ENCODE measurements at regions not wholly inside any gene's neighbourhood (a gene's known extent, or its start where the extent isn't known, plus 50 kb on each side); places are given as distances from the start of the nearest gene placed in this dataset.

GRCh38 chr15:52893338-52893737 lies 103.2 kb upstream of the ONECUT1 start:
- no peak for TF ChIP-seq CTCF (IDR thresholded peaks at IDR 0.05)
- no peak for TF ChIP-seq POLR2A (IDR thresholded peaks at IDR 0.05)

All from uterus (tissue), 2 donors.